DND-41 (cell line): ENCODE measurements at regions not wholly inside any gene's neighbourhood (a gene's known extent, or its start where the extent isn't known, plus 50 kb on each side); places are given as distances from the start of the nearest gene placed in this dataset.

Source experiments
- ATAC-seq: fragments of 200-7000 bp; cut with Tn5 transposase; 3 replicates; pipeline ENCODE4 v1.9.1; 2021; ENCODE audit warnings: low read depth; ENCODE audit not compliant: insufficient read depth
- DNase-seq: peaks from one replicate; pipeline ENCODE4 v3.0.0-alpha.2; 2020
- H2AFZ ChIP-seq: 2 replicates; pipeline ENCODE4 v1.6.0; 2012; ENCODE audit warnings: low read depth, low read length
- H3K27ac ChIP-seq: 2 replicates; pipeline ENCODE4 v1.5.1; 2012; ENCODE audit warnings: low read length, inconsistent platforms
- H3K27me3 ChIP-seq: fragments of 200-600 bp; sonication (generic); 2 replicates; pipeline ENCODE4 v1.6.0; 2012; ENCODE audit warnings: low read length, mild to moderate bottlenecking, inconsistent platforms; ENCODE audit not compliant: insufficient read depth, poor library complexity
- H3K36me3 ChIP-seq: 2 replicates; pipeline ENCODE4 v1.5.1; 2012; ENCODE audit warnings: low read length, inconsistent platforms; ENCODE audit not compliant: insufficient read depth
- H3K4me1 ChIP-seq: 2 replicates; pipeline ENCODE4 v1.5.1; 2012; ENCODE audit warnings: mild to moderate bottlenecking, low read length; ENCODE audit not compliant: insufficient read depth
- H3K4me2 ChIP-seq: 2 replicates; pipeline ENCODE4 v1.6.0; 2012; ENCODE audit warnings: mild to moderate bottlenecking, moderate library complexity, low read length, inconsistent platforms; ENCODE audit not compliant: insufficient read depth
- H3K4me3 ChIP-seq, 2 experiments: fragments of 200-600 bp in 1 of 2; shearing (Covaris generic) in 1 of 2; 2 replicates each; pipeline ENCODE4 v1.5.1; 2012 to 2016; ENCODE audit warnings: inconsistent platforms in 2 of 2, low read length in 2 of 2, mild to moderate bottlenecking in 2 of 2, low read depth in 1 of 2, moderate library complexity in 1 of 2
- H3K79me2 ChIP-seq: 2 replicates; pipeline ENCODE4 v1.6.0; 2012; ENCODE audit warnings: low read length, inconsistent platforms; ENCODE audit not compliant: insufficient read depth
- H3K9ac ChIP-seq: 2 replicates; pipeline ENCODE4 v1.6.0; 2012; ENCODE audit warnings: low read depth, mild to moderate bottlenecking, inconsistent platforms, low read length, moderate library complexity
- H3K9me3 ChIP-seq: 2 replicates; pipeline ENCODE4 v1.5.1; 2012; ENCODE audit warnings: low read length, moderate library complexity, mild to moderate bottlenecking, inconsistent platforms; ENCODE audit not compliant: insufficient read depth, severe bottlenecking
- H4K20me1 ChIP-seq: 2 replicates; pipeline ENCODE4 v1.6.0; 2012; ENCODE audit warnings: low read length; ENCODE audit not compliant: insufficient read depth
- EZH2 ChIP-seq: IDR thresholded peaks from 3 replicates; pipeline ENCODE4 v1.6.1; 2012; ENCODE audit warnings: borderline replicate concordance, low read depth, mild to moderate bottlenecking, moderate library complexity, low read length, inconsistent platforms; ENCODE audit not compliant: severe bottlenecking
- TF ChIP-seq, protein P1 (sequence below): IDR thresholded peaks from 2 replicates; pipeline ENCODE4 v1.5.1; 2012; ENCODE audit warnings: borderline replicate concordance, low read length, moderate library complexity, mild to moderate bottlenecking; ENCODE audit not compliant: poor library complexity, severe bottlenecking; ENCODE audit errors: extremely low read depth

GRCh38 chr9:89724659-89725058, 119.8 kb downstream of the GADD45G start:
- Histone ChIP-seq H3K36me3 (no peaks in the 10 kb centered on the region), H3K27ac (no peak overlapping the region), H3K9ac (no peak overlapping the region), H2AFZ (no peak overlapping the region), H3K27me3 (no peaks in the 10 kb centered on the region), H3K4me2 (no peak overlapping the region), H3K4me3 (no peak overlapping the region), H3K79me2 (no peaks in the 10 kb centered on the region), H3K4me1 (no peaks in the 10 kb centered on the region), H3K9me3 (no peaks in the 10 kb centered on the region), H4K20me1 (no peaks in the 10 kb centered on the region)
- ATAC-seq (no peak), DNase-seq (no peak)
- TF ChIP-seq, protein P1, sequence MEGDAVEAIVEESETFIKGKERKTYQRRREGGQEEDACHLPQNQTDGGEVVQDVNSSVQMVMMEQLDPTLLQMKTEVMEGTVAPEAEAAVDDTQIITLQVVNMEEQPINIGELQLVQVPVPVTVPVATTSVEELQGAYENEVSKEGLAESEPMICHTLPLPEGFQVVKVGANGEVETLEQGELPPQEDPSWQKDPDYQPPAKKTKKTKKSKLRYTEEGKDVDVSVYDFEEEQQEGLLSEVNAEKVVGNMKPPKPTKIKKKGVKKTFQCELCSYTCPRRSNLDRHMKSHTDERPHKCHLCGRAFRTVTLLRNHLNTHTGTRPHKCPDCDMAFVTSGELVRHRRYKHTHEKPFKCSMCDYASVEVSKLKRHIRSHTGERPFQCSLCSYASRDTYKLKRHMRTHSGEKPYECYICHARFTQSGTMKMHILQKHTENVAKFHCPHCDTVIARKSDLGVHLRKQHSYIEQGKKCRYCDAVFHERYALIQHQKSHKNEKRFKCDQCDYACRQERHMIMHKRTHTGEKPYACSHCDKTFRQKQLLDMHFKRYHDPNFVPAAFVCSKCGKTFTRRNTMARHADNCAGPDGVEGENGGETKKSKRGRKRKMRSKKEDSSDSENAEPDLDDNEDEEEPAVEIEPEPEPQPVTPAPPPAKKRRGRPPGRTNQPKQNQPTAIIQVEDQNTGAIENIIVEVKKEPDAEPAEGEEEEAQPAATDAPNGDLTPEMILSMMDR, result no peak

- DNase-seq, result no peak
- no peaks in the 10 kb centered on the region for H4K20me1 ChIP-seq
- no peak overlapping the region for H3K9ac ChIP-seq
- H3K27ac ChIP-seq, result no peak overlapping the region
- no peak overlapping the region for H3K4me3 ChIP-seq
- H3K4me1 ChIP-seq, result no peaks in the 10 kb centered on the region
- no peak for TF ChIP-seq EZH2
- TF ChIP-seq, protein P1, result no peak
- no peak overlapping the region for H2AFZ ChIP-seq
- no peaks in the 10 kb centered on the region for H3K27me3 ChIP-seq
- H3K36me3 ChIP-seq, result no peaks in the 10 kb centered on the region
- no peak for ATAC-seq
- H3K4me2 ChIP-seq, result no peak overlapping the region
- no peaks in the 10 kb centered on the region for H3K9me3 ChIP-seq
- no peaks in the 10 kb centered on the region for H3K79me2 ChIP-seq
These were observed 120.5 kb downstream of the GADD45G start for GRCh38 chr9:89725271-89725670.

DNA sequence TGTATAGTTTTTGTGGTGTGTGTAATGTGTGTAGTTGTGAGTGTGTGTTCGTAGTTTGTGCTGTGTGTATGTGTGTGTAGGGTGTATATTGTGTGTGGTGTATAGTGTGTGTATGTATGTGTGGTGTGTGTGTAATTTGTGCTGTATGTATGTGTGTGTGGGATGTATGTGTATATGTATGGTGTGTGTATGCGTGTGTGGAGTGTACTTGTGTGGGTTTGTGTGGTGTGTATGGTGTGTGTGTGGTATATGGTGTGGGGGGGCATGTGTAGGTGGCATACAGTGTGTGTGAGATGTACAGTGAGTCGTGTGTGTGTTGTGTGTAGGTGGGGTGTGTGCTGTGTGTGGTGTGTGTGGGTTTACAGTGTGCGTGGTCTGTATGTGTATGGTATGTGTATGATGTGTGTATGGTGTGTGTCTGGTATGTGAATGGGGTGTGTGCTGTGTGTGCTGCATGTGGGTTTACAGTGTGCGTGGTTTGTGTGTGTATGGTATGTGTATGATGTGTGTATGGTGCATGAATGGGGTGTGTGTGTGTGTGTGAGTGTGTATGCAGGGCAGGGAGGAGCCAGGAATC, 125.2 kb downstream of the GADD45G start:
- Histone ChIP-seq H3K4me3 (no peak overlapping the region), H3K36me3 (no peaks in the 10 kb centered on the region), H3K27me3 (no peaks in the 10 kb centered on the region), H4K20me1 (no peaks in the 10 kb centered on the region), H3K9ac (no peak overlapping the region), H3K4me2 (no peak overlapping the region), H3K79me2 (no peaks in the 10 kb centered on the region), H3K27ac (no peak overlapping the region), H3K4me1 (no peaks in the 10 kb centered on the region), H2AFZ (no peak overlapping the region), H3K9me3 (no peaks in the 10 kb centered on the region)
- DNase-seq, result no peak
- ATAC-seq, result no peak
- TF ChIP-seq EZH2, result no peak
- TF ChIP-seq, protein P1, result no peak

GRCh38 chr9:89730715-89731114, 125.9 kb downstream of the GADD45G start:
- Histone ChIP-seq H3K9me3 (no peaks in the 10 kb centered on the region), H2AFZ (no peak overlapping the region), H3K4me1 (no peaks in the 10 kb centered on the region), H3K27me3 (no peaks in the 10 kb centered on the region), H3K27ac (no peak overlapping the region), H3K4me3 (no peak overlapping the region), H3K79me2 (no peaks in the 10 kb centered on the region), H4K20me1 (no peaks in the 10 kb centered on the region), H3K36me3 (no peaks in the 10 kb centered on the region), H3K9ac (no peak overlapping the region), H3K4me2 (no peak overlapping the region)
- ATAC-seq, result no peak
- TF ChIP-seq, protein P1, result no peak
- no peak for TF ChIP-seq EZH2
- DNase-seq, result no peak
